ENCODE measurements at regions not wholly inside any gene's neighbourhood (a gene's known extent, or its start where the extent isn't known, plus 50 kb on each side); places are given as distances from the start of the nearest gene placed in this dataset.

GRCh38 chr4:162403419-162403818 is 239.6 kb upstream of the FSTL5 start:
- no peak overlapping the region for H3K27ac ChIP-seq
- no peak for TF ChIP-seq CTCF (conservative IDR thresholded peaks at IDR 0.05; ENCODE audit: low read depth)
- DNase-seq (ENCODE audit: low spot score): no peak
- ChIA-PET POLR2A (ENCODE audit: low non-redundant PET) (no interaction called here), CTCF (no interaction called here)

- H3K27ac ChIP-seq: no peak overlapping the region
- no peak for DNase-seq (ENCODE audit: low spot score)
- CTCF ChIA-PET: no interaction called here
- TF ChIP-seq CTCF (conservative IDR thresholded peaks at IDR 0.05; ENCODE audit: low read depth): no peak
- POLR2A ChIA-PET (ENCODE audit: low non-redundant PET): no interaction called here
These were observed 237.2 kb upstream of the FSTL5 start for GRCh38 chr4:162401021-162401420.

- TF ChIP-seq CTCF (conservative IDR thresholded peaks at IDR 0.05; ENCODE audit: low read depth): no peak
- ChIA-PET POLR2A (ENCODE audit: low non-redundant PET) (no interaction called here), CTCF (no interaction called here)
- no peak overlapping the region for H3K27ac ChIP-seq
- DNase-seq (ENCODE audit: low spot score): no peak
These were observed 229.1 kb upstream of the FSTL5 start for GRCh38 chr4:162392946-162393345.

GRCh38 chr4:162366146-162366545 is 202.3 kb upstream of the FSTL5 start:
- no peak overlapping the region for H3K27ac ChIP-seq
- TF ChIP-seq CTCF (conservative IDR thresholded peaks at IDR 0.05; ENCODE audit: low read depth): no peak
- ChIA-PET CTCF (no interaction called here), POLR2A (ENCODE audit: low non-redundant PET) (no interaction called here)
- DNase-seq (ENCODE audit: low spot score): no peak

- POLR2A ChIA-PET (ENCODE audit: low non-redundant PET): no interaction called here
- CTCF ChIA-PET: no interaction called here
- DNase-seq (ENCODE audit: low spot score): no peak
- no peak overlapping the region for H3K27ac ChIP-seq
- TF ChIP-seq CTCF (conservative IDR thresholded peaks at IDR 0.05; ENCODE audit: low read depth): no peak
These were observed 200.9 kb upstream of the FSTL5 start for GRCh38 chr4:162364651-162365050.

GRCh38 chr4:162360369-162361149 is 196.8 kb upstream of the FSTL5 start:
- POLR2A ChIA-PET (ENCODE audit: low non-redundant PET): no interaction called here
- CTCF ChIA-PET: no interaction called here
- no peak for DNase-seq (ENCODE audit: low spot score)
- TF ChIP-seq CTCF (conservative IDR thresholded peaks at IDR 0.05; ENCODE audit: low read depth): no peak
- H3K27ac ChIP-seq: no peak overlapping the region

All from RWPE1 (cell line).